GM12891 (cell line): ENCODE measurements at regions not wholly inside any gene's neighbourhood (a gene's known extent, or its start where the extent isn't known, plus 50 kb on each side); places are given as distances from the start of the nearest gene placed in this dataset.

Source experiments
- DNase-seq: peaks from one replicate; pipeline ENCODE4 v3.0.0; 2011; ENCODE audit warnings: low spot score; ENCODE audit not compliant: insufficient read length
- FAIRE-seq: peaks from 2 replicates; lab custom pipeline; 2011; peaks lifted over from hg19 to GRCh38; lab: Jason Lieb, UNC
- PAX5 ChIP-seq: IDR thresholded peaks from 2 replicates; pipeline ENCODE4 v1.6.1; 2011; ENCODE audit warnings: low read length, moderate library complexity, mild to moderate bottlenecking; ENCODE audit not compliant: insufficient read depth, severe bottlenecking
- POLR2A ChIP-seq: IDR thresholded peaks from 2 replicates; pipeline ENCODE4 v1.6.1; 2011; ENCODE audit warnings: low read depth, low read length, control low read depth
- POLR2AphosphoS5 ChIP-seq: IDR thresholded peaks from 2 replicates; pipeline ENCODE4 v1.6.1; 2011; ENCODE audit warnings: low read depth, low read length, control low read depth
- POU2F2 ChIP-seq: IDR thresholded peaks from 2 replicates; pipeline ENCODE4 v1.6.1; 2011; ENCODE audit warnings: low read depth, mild to moderate bottlenecking, control low read depth, low read length, moderate library complexity
- SPI1 ChIP-seq: IDR thresholded peaks from 2 replicates; pipeline ENCODE4 v1.6.1; 2011; ENCODE audit warnings: low read depth, low read length, control low read depth
- TAF1 ChIP-seq: IDR thresholded peaks from 2 replicates; pipeline ENCODE4 v1.6.1; 2011; ENCODE audit warnings: low read depth, low read length, control low read depth

- no peak for DNase-seq
- no peak for FAIRE-seq
These were observed 407.8 kb upstream of the SGCD start for GRCh38 chr5:155919126-155919525.

GRCh38 chr5:155919725-155920124 is 407.2 kb upstream of the SGCD start:
- DNase-seq (no peak), FAIRE-seq (no peak)
- TF ChIP-seq POLR2A (no peak), TAF1 (no peak), PAX5 (no peak), POLR2AphosphoS5 (no peak), POU2F2 (no peak), SPI1 (no peak)

More at GRCh38 chr5:155919126-155919525, 407.8 kb upstream of the SGCD start:
- TF ChIP-seq SPI1 (no peak), POLR2AphosphoS5 (no peak), TAF1 (no peak), PAX5 (no peak), POU2F2 (no peak), POLR2A (no peak)

DNA sequence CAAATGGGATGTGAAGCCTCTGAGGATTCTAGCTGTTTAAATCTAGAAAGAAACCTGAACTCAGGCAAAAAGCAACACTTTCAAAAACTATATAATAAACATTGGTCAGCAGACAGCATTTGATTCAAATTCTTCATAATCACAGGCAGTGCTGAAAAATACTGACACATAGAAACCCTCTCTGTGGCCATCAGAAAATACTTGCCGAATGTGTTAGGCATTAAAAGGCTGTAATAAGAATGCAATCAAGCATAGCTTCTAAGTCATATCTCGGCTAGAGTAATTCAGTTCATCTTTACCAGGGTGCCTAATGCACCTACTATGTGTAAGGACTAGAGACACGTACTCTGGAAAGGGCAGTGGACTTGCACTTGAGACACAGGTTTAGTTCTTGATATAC is 405.3 kb upstream of the SGCD start:
- TF ChIP-seq SPI1, result no peak
- no peak for TF ChIP-seq POLR2AphosphoS5
- no peak for TF ChIP-seq PAX5
- no peak for TF ChIP-seq POLR2A
- TF ChIP-seq POU2F2, result no peak
- TF ChIP-seq TAF1, result no peak
- no peak for DNase-seq
- FAIRE-seq, result no peak

- no peak for FAIRE-seq
- DNase-seq, result no peak
- no peak for TF ChIP-seq TAF1
- TF ChIP-seq SPI1, result no peak
- no peak for TF ChIP-seq POLR2AphosphoS5
These were observed 403.2 kb upstream of the SGCD start for GRCh38 chr5:155923784-155924183.

GRCh38 chr5:155926031-155926430 is 400.9 kb upstream of the SGCD start:
- FAIRE-seq, result no peak

DNA sequence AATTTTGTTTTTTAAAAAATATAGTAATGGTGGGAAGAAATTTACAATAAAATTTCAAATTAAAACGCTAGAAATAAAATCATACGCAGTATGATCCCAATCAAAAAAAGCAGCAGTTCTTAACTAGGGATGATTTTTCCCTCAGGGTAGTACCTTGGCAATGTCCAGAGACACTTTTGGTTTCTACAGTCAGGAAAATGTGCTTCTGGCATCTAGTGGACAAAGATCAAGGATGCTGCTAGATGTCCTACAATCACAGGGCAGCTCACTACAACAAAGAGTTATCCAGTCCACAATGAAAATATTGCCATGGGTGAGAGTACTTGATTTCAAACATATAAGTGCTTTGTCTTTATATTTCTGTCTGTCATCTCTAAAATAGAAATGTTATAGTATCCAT is 400.2 kb upstream of the SGCD start:
- DNase-seq (no peak), FAIRE-seq (no peak)
- TF ChIP-seq POU2F2, result no peak

More at GRCh38 chr5:155926031-155926430, 400.9 kb upstream of the SGCD start:
- no peak for DNase-seq
- TF ChIP-seq PAX5 (no peak), POU2F2 (no peak), SPI1 (no peak)

GRCh38 chr5:155929112-155929511 is 397.9 kb upstream of the SGCD start:
- DNase-seq (no peak), FAIRE-seq (no peak)
- no peak for TF ChIP-seq POU2F2
- TF ChIP-seq PAX5, result no peak
- TF ChIP-seq POLR2A, result no peak
- TF ChIP-seq POLR2AphosphoS5, result no peak
- no peak for TF ChIP-seq SPI1
- TF ChIP-seq TAF1, result no peak

DNA sequence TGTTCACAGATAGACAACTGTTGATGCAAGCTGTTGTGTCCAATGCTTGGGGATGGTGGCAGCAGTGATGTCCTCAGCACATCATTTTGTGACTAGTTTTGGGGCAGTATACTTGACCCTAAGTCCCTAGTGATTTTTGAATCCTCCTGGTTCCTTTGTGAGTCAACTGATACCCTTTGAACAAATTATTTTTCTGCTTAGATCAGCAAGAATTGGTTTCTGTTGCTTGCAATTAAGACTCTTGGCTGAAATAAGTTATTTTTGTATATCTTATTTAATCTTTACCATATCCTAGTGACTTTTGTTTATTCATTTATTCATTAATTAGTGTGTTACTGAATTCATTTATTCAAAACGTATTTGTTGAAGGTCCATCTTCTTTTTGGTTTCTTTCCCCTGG is 392.0 kb upstream of the SGCD start:
- no peak for DNase-seq
- no peak for FAIRE-seq
- TF ChIP-seq POU2F2, result no peak
- TF ChIP-seq POLR2AphosphoS5, result no peak
- TF ChIP-seq POLR2A, result no peak
- no peak for TF ChIP-seq PAX5
- TF ChIP-seq SPI1, result no peak
- no peak for TF ChIP-seq TAF1

DNA sequence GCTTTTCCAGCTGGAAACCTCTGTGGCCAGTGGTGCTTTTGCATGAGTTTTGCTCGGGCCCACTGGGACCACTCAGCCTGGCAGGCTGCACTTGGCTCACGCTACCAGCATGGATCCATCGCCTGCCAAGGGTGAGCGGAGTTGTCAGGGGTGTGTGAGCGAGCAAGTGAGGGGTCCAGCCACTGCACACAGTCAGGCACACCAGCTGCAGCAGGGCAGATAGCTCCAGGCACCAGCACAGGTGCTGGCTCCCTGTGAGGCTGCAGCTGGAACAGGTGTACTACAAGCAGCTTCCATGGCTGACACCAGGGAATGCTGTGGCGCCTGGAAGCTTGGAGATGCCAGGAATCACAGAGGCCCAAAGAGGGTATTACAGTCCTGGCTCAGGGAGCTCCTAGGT is 391.2 kb upstream of the SGCD start:
- DNase-seq, result no peak
- TF ChIP-seq SPI1, result no peak
- no peak for TF ChIP-seq POU2F2
- no peak for TF ChIP-seq TAF1
- TF ChIP-seq POLR2A, result no peak
- TF ChIP-seq PAX5, result no peak
- TF ChIP-seq POLR2AphosphoS5, result no peak
- FAIRE-seq, result no peak

GRCh38 chr5:155936520-155937406 is 390.2 kb upstream of the SGCD start:
- TF ChIP-seq POLR2A (no peak), POU2F2 (no peak), POLR2AphosphoS5 (no peak)
- no peak for FAIRE-seq

More at GRCh38 chr5:155936520-155937406, 390.2 kb upstream of the SGCD start:
- DNase-seq, result no peak
